PC-9 (cell line): ENCODE measurements at regions not wholly inside any gene's neighbourhood (a gene's known extent, or its start where the extent isn't known, plus 50 kb on each side); places are given as distances from the start of the nearest gene placed in this dataset.

ENCODE experiments used
- CTCF ChIP-seq: fragments of 200-600 bp; sonication (generic); conservative IDR thresholded peaks from 2 replicates; pipeline ENCODE4 v1.6.1; 2017; ENCODE audit warnings: mixed run types, antibody characterized with exemption, mild to moderate bottlenecking, moderate library complexity
- EZH2 ChIP-seq: fragments of 200-600 bp; sonication (generic); IDR thresholded peaks from 2 replicates; pipeline ENCODE4 v1.8.0; 2017; ENCODE audit warnings: antibody characterized with exemption, low read depth

GRCh38 chr22:48554893-48555572 is 1272.6 kb downstream of the BRD1 start:
- TF ChIP-seq EZH2 (no peak), CTCF (no peak)
